ENCODE measurements at regions not wholly inside any gene's neighbourhood (a gene's known extent, or its start where the extent isn't known, plus 50 kb on each side); places are given as distances from the start of the nearest gene placed in this dataset.

- Histone ChIP-seq H3K36me3 (ENCODE audit: control insufficient read depth in 1 of 2, insufficient read depth in 2 of 2, low read length in 2 of 2) (no peaks in the 10 kb centered on the region), H3K4me3 (ENCODE audit: low read depth in 1 of 2, low read length in 2 of 2) (no peak overlapping the region), H3K27me3 (ENCODE audit: low read depth, low read length) (no peaks in the 10 kb centered on the region), H3K27ac (ENCODE audit: low read length) (no peak overlapping the region), H3K9me3 (ENCODE audit: control insufficient read depth in 1 of 2, low read length in 2 of 2) (no peaks in the 10 kb centered on the region), H3K4me1 (ENCODE audit: control insufficient read depth in 1 of 2, insufficient read depth in 2 of 2, low read length in 2 of 2) (no peaks in the 10 kb centered on the region)
Measured at GRCh38 chr1:5273280-5274003, 619.0 kb downstream of the AJAP1 start.

- Histone ChIP-seq H3K4me3 (ENCODE audit: low read depth in 1 of 2, low read length in 2 of 2) (no peak overlapping the region), H3K4me1 (ENCODE audit: control insufficient read depth in 1 of 2, insufficient read depth in 2 of 2, low read length in 2 of 2) (no peaks in the 10 kb centered on the region), H3K27me3 (ENCODE audit: low read depth, low read length) (no peaks in the 10 kb centered on the region), H3K27ac (ENCODE audit: low read length) (no peak overlapping the region), H3K9me3 (ENCODE audit: control insufficient read depth in 1 of 2, low read length in 2 of 2) (no peaks in the 10 kb centered on the region), H3K36me3 (ENCODE audit: control insufficient read depth in 1 of 2, insufficient read depth in 2 of 2, low read length in 2 of 2) (no peaks in the 10 kb centered on the region)
Measured at GRCh38 chr1:5272325-5272724, 617.9 kb downstream of the AJAP1 start.

DNA sequence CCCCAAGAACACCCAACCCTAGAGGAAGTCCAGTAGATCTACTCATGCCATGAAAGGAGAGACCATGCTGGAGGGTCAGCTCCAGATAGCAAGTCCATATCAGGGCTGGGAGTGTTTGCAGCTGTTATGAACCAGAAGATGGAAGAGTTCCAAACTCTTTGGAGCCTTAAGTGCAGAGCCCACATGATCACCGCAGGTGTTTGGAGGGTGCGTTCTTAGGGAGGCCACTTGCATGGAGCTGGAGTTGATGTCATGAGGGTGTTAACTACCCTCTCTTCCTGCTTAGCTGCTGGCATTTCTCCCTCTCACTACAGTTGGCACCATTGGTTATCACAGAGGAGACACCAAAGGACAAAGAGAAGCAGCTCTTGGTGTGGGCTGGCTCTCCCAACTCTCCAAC is 616.9 kb downstream of the AJAP1 start:
- Histone ChIP-seq H3K9me3 (ENCODE audit: control insufficient read depth in 1 of 2, low read length in 2 of 2) (no peaks in the 10 kb centered on the region), H3K4me1 (ENCODE audit: control insufficient read depth in 1 of 2, insufficient read depth in 2 of 2, low read length in 2 of 2) (no peaks in the 10 kb centered on the region), H3K27me3 (ENCODE audit: low read depth, low read length) (no peaks in the 10 kb centered on the region), H3K36me3 (ENCODE audit: control insufficient read depth in 1 of 2, insufficient read depth in 2 of 2, low read length in 2 of 2) (no peaks in the 10 kb centered on the region), H3K4me3 (ENCODE audit: low read depth in 1 of 2, low read length in 2 of 2) (no peak overlapping the region), H3K27ac (ENCODE audit: low read length) (no peak overlapping the region)

DNA sequence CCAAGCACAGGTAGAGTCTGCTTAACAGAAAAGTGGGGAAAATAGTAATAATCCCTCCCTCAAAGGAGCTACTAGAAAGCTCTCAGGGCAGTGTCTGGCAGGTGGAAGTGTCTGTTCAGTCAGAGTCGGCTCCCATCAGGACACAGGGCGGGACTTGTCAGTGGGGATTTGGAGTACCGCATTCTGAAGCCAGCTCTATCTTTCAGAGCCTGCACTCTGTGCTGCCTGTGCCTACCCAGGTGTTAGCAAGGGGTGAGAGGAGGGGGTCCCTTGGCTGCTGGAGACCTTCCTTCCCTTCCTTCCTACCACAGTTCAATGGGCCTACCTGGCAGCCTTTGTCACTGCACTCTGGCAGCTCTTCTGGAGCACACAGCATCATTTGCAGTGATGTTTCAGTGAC is 615.5 kb downstream of the AJAP1 start:
- Histone ChIP-seq H3K4me3 (ENCODE audit: low read depth in 1 of 2, low read length in 2 of 2) (no peak overlapping the region), H3K9me3 (ENCODE audit: control insufficient read depth in 1 of 2, low read length in 2 of 2) (no peaks in the 10 kb centered on the region), H3K36me3 (ENCODE audit: control insufficient read depth in 1 of 2, insufficient read depth in 2 of 2, low read length in 2 of 2) (no peaks in the 10 kb centered on the region), H3K27ac (ENCODE audit: low read length) (no peak overlapping the region), H3K4me1 (ENCODE audit: control insufficient read depth in 1 of 2, insufficient read depth in 2 of 2, low read length in 2 of 2) (no peaks in the 10 kb centered on the region), H3K27me3 (ENCODE audit: low read depth, low read length) (no peaks in the 10 kb centered on the region)

GRCh38 chr1:5267603-5268235 is 613.3 kb downstream of the AJAP1 start:
- no peak overlapping the region for H3K4me3 ChIP-seq (ENCODE audit: low read depth in 1 of 2, low read length in 2 of 2)
- no peak overlapping the region for H3K27ac ChIP-seq (ENCODE audit: low read length)
- H3K9me3 ChIP-seq (ENCODE audit: control insufficient read depth in 1 of 2, low read length in 2 of 2), result no peaks in the 10 kb centered on the region
- H3K27me3 ChIP-seq (ENCODE audit: low read depth, low read length), result no peaks in the 10 kb centered on the region
- no peaks in the 10 kb centered on the region for H3K36me3 ChIP-seq (ENCODE audit: control insufficient read depth in 1 of 2, insufficient read depth in 2 of 2, low read length in 2 of 2)
- no peaks in the 10 kb centered on the region for H3K4me1 ChIP-seq (ENCODE audit: control insufficient read depth in 1 of 2, insufficient read depth in 2 of 2, low read length in 2 of 2)

DNA sequence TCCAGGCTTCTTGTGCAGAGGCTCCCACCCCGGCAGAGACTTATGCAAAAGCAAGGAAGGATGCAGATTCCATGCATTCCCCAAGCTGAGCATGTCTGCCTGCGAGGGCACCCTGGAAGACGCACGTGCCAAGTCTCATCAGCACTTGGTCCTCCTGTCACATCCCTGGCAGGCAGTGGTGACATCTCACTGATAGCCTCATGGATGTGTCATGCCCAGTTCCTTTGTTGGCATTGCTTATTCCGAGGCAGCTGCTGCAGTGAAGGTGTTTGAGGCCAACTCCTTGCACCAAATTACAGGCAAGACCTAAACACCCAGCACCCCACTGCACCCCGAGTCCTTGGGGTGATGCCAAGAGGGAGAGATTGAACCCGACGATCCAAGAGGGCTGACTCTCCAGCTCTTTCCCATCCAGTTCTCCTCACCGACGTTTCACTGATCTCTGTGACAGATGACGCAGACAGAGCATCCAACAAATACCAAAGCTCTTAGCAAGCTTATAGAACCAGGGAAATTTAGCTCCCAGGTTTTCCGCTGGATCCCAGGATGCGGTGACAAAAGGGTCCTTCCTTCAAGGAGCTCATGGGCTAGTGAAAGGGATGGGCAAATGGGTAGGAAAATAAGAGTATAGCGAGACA is 611.1 kb downstream of the AJAP1 start:
- no peak overlapping the region for H3K4me3 ChIP-seq (ENCODE audit: low read depth in 1 of 2, low read length in 2 of 2)
- H3K27ac ChIP-seq (ENCODE audit: low read length), result no peak overlapping the region
- no peaks in the 10 kb centered on the region for H3K4me1 ChIP-seq (ENCODE audit: control insufficient read depth in 1 of 2, insufficient read depth in 2 of 2, low read length in 2 of 2)
- no peaks in the 10 kb centered on the region for H3K27me3 ChIP-seq (ENCODE audit: low read depth, low read length)
- H3K9me3 ChIP-seq (ENCODE audit: control insufficient read depth in 1 of 2, low read length in 2 of 2), result peaks cover 0 to 1% of the 10 kb centered on the region in 2 donors
- no peaks in the 10 kb centered on the region for H3K36me3 ChIP-seq (ENCODE audit: control insufficient read depth in 1 of 2, insufficient read depth in 2 of 2, low read length in 2 of 2)

- H3K4me3 ChIP-seq (ENCODE audit: low read depth in 1 of 2, low read length in 2 of 2), result no peak overlapping the region
- no peaks in the 10 kb centered on the region for H3K36me3 ChIP-seq (ENCODE audit: control insufficient read depth in 1 of 2, insufficient read depth in 2 of 2, low read length in 2 of 2)
- peaks cover 0 to 12% of the 10 kb centered on the region in 2 donors for H3K9me3 ChIP-seq (ENCODE audit: control insufficient read depth in 1 of 2, low read length in 2 of 2)
- H3K27ac ChIP-seq (ENCODE audit: low read length), result no peak overlapping the region
- no peaks in the 10 kb centered on the region for H3K4me1 ChIP-seq (ENCODE audit: control insufficient read depth in 1 of 2, insufficient read depth in 2 of 2, low read length in 2 of 2)
- no peaks in the 10 kb centered on the region for H3K27me3 ChIP-seq (ENCODE audit: low read depth, low read length)
Measured at GRCh38 chr1:5264476-5264875, 610.1 kb downstream of the AJAP1 start.

DNA sequence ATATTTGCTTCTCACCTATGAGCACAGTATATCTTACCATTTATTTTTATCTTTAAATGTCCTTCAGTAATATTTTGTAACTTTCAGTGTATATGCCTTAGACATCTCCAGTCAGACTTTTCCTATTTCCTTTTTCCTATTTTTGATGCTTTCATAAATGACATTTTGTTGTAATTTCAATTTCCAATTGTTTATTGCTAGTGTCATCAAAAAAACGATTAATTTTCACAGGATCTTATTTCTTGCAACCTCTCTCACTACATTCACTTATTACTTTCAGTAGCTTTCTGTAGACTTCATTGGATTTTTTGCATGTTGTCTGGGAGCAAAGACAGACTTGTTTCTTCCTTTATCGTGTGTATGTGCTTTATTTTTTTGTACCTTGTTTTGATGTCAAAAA is 602.4 kb downstream of the AJAP1 start:
- H3K27ac ChIP-seq (ENCODE audit: low read length), result no peak overlapping the region
- H3K4me1 ChIP-seq (ENCODE audit: control insufficient read depth in 1 of 2, insufficient read depth in 2 of 2, low read length in 2 of 2), result no peaks in the 10 kb centered on the region
- H3K9me3 ChIP-seq (ENCODE audit: control insufficient read depth in 1 of 2, low read length in 2 of 2), result peaks cover 0 to 18% of the 10 kb centered on the region in 2 donors

GRCh38 chr1:5254975-5255374 is 600.6 kb downstream of the AJAP1 start:
- Histone ChIP-seq H3K27ac (ENCODE audit: low read length) (no peak overlapping the region), H3K36me3 (ENCODE audit: control insufficient read depth in 1 of 2, insufficient read depth in 2 of 2, low read length in 2 of 2) (no peaks in the 10 kb centered on the region)

More for the DNA sequence above, 602.4 kb downstream of the AJAP1 start:
- no peaks in the 10 kb centered on the region for H3K27me3 ChIP-seq (ENCODE audit: low read depth, low read length)
- H3K4me3 ChIP-seq (ENCODE audit: low read depth in 1 of 2, low read length in 2 of 2), result no peak overlapping the region
- no peaks in the 10 kb centered on the region for H3K36me3 ChIP-seq (ENCODE audit: control insufficient read depth in 1 of 2, insufficient read depth in 2 of 2, low read length in 2 of 2)

GRCh38 chr1:5254131-5254725 is 599.8 kb downstream of the AJAP1 start:
- Histone ChIP-seq H3K4me3 (ENCODE audit: low read depth in 1 of 2, low read length in 2 of 2) (no peak overlapping the region), H3K9me3 (ENCODE audit: control insufficient read depth in 1 of 2, low read length in 2 of 2) (peaks cover 0 to 4% of the 10 kb centered on the region in 2 donors), H3K27me3 (ENCODE audit: low read depth, low read length) (no peaks in the 10 kb centered on the region), H3K4me1 (ENCODE audit: control insufficient read depth in 1 of 2, insufficient read depth in 2 of 2, low read length in 2 of 2) (no peaks in the 10 kb centered on the region), H3K36me3 (ENCODE audit: control insufficient read depth in 1 of 2, insufficient read depth in 2 of 2, low read length in 2 of 2) (no peaks in the 10 kb centered on the region), H3K27ac (ENCODE audit: low read length) (no peak overlapping the region)

More at GRCh38 chr1:5254975-5255374, 600.6 kb downstream of the AJAP1 start:
- Histone ChIP-seq H3K4me1 (ENCODE audit: control insufficient read depth in 1 of 2, insufficient read depth in 2 of 2, low read length in 2 of 2) (no peaks in the 10 kb centered on the region), H3K4me3 (ENCODE audit: low read depth in 1 of 2, low read length in 2 of 2) (no peak overlapping the region), H3K27me3 (ENCODE audit: low read depth, low read length) (no peaks in the 10 kb centered on the region), H3K9me3 (ENCODE audit: control insufficient read depth in 1 of 2, low read length in 2 of 2) (peaks cover 0 to 11% of the 10 kb centered on the region in 2 donors)

- H3K9me3 ChIP-seq (ENCODE audit: control insufficient read depth in 1 of 2, low read length in 2 of 2), result peaks cover 0 to 4% of the 10 kb centered on the region in 2 donors
- H3K4me3 ChIP-seq (ENCODE audit: low read depth in 1 of 2, low read length in 2 of 2), result no peak overlapping the region
Measured at GRCh38 chr1:5253036-5253435, 598.6 kb downstream of the AJAP1 start.

More at GRCh38 chr1:5253036-5253435, 598.6 kb downstream of the AJAP1 start:
- Histone ChIP-seq H3K4me1 (ENCODE audit: control insufficient read depth in 1 of 2, insufficient read depth in 2 of 2, low read length in 2 of 2) (no peaks in the 10 kb centered on the region), H3K27me3 (ENCODE audit: low read depth, low read length) (no peaks in the 10 kb centered on the region), H3K36me3 (ENCODE audit: control insufficient read depth in 1 of 2, insufficient read depth in 2 of 2, low read length in 2 of 2) (no peaks in the 10 kb centered on the region), H3K27ac (ENCODE audit: low read length) (no peak overlapping the region)

All from muscle layer of duodenum (tissue), 2 donors.